Endothelial cell of umbilical vein (primary cell): ENCODE measurements at regions not wholly inside any gene's neighbourhood (a gene's known extent, or its start where the extent isn't known, plus 50 kb on each side); places are given as distances from the start of the nearest gene placed in this dataset.

Source experiments
- EZH2 ChIP-seq: IDR thresholded peaks from 2 replicates; pipeline ENCODE4 v1.6.1; 2012; ENCODE audit warnings: borderline replicate concordance, low read depth, mild to moderate bottlenecking, moderate library complexity, low read length, inconsistent platforms; ENCODE audit not compliant: severe bottlenecking
- FOS ChIP-seq: IDR thresholded peaks from 2 replicates; pipeline ENCODE4 v1.6.1; 2011; ENCODE audit warnings: mild to moderate bottlenecking, low read length, moderate library complexity, borderline replicate concordance; ENCODE audit not compliant: insufficient read depth
- JUN ChIP-seq: IDR thresholded peaks from 2 replicates; pipeline ENCODE4 v1.6.1; 2011; ENCODE audit warnings: borderline replicate concordance, low read depth; ENCODE audit not compliant: insufficient read length, insufficient read depth
- MYC ChIP-seq: IDR thresholded peaks from one replicate; pipeline ENCODE4 v1.6.1; 2011; ENCODE audit warnings: mild to moderate bottlenecking, low read depth, low read length
- POLR2A ChIP-seq: IDR thresholded peaks from 2 replicates; pipeline ENCODE4 v1.6.1; 2012; ENCODE audit warnings: low read depth, mild to moderate bottlenecking, control low read depth, low read length
- POLR2AphosphoS5 ChIP-seq: IDR thresholded peaks from 2 replicates; pipeline ENCODE4 v1.6.1; 2012; ENCODE audit warnings: low read depth, mild to moderate bottlenecking, control low read depth, low read length, moderate library complexity; ENCODE audit not compliant: insufficient read depth
- TF ChIP-seq, protein P1 (sequence below), 2 donors: IDR thresholded peaks; 1 replicate in 1 of 2; 2 replicates in 1 of 2; pipeline ENCODE4 v1.5.1; 2011; ENCODE audit warnings: low read length in 2 of 2, mild to moderate bottlenecking in 2 of 2, moderate library complexity in 2 of 2, control low read depth in 1 of 2, inconsistent platforms in 1 of 2, low read depth in 1 of 2; ENCODE audit not compliant: insufficient read depth in 1 of 2; ENCODE audit errors: extremely low read depth in 1 of 2
- TF ChIP-seq, protein P2 (sequence below): IDR thresholded peaks from 2 replicates; pipeline ENCODE4 v1.6.1; 2011; ENCODE audit not compliant: insufficient read depth, insufficient read length

DNA sequence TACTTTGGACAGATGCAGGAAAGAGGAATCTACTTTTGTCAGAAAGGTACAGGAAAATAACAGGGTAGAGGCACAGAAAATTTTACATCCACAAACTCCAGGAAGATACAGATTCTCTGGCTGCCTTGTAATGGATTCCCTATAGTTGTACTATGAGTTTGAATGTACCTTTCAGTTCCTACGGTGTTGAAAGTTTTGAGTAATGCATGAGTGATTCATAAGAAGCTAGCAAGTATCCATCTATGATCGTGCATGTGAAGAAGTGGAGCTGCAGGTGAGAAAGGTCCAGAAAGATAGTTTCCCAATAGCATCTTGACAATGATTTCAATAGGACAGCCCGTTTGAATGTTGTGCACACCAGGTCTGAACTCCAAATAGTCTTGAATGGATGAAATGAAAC, 786.5 kb upstream of the ROBO1 start:
- no peak for TF ChIP-seq POLR2A
- TF ChIP-seq POLR2AphosphoS5: no peak
- TF ChIP-seq, protein P1, sequence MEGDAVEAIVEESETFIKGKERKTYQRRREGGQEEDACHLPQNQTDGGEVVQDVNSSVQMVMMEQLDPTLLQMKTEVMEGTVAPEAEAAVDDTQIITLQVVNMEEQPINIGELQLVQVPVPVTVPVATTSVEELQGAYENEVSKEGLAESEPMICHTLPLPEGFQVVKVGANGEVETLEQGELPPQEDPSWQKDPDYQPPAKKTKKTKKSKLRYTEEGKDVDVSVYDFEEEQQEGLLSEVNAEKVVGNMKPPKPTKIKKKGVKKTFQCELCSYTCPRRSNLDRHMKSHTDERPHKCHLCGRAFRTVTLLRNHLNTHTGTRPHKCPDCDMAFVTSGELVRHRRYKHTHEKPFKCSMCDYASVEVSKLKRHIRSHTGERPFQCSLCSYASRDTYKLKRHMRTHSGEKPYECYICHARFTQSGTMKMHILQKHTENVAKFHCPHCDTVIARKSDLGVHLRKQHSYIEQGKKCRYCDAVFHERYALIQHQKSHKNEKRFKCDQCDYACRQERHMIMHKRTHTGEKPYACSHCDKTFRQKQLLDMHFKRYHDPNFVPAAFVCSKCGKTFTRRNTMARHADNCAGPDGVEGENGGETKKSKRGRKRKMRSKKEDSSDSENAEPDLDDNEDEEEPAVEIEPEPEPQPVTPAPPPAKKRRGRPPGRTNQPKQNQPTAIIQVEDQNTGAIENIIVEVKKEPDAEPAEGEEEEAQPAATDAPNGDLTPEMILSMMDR (IDR thresholded peaks at IDR 0.05; ENCODE audit: extremely low read depth in 1 of 2, insufficient read depth in 1 of 2, low read depth in 1 of 2, low read length in 2 of 2): no peak
- no peak for TF ChIP-seq EZH2
- TF ChIP-seq MYC: no peak
- TF ChIP-seq, protein P2, sequence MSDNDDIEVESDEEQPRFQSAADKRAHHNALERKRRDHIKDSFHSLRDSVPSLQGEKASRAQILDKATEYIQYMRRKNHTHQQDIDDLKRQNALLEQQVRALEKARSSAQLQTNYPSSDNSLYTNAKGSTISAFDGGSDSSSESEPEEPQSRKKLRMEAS: no peak
- no peak for TF ChIP-seq JUN
- TF ChIP-seq FOS: no peak
